ENCODE measurements at regions not wholly inside any gene's neighbourhood (a gene's known extent, or its start where the extent isn't known, plus 50 kb on each side); places are given as distances from the start of the nearest gene placed in this dataset.

GRCh38 chr2:37564356-37564755, 107.1 kb downstream of the CDC42EP3 start:
- H3K27ac Mint-ChIP-seq: no peak overlapping the region
- ATAC-seq (ENCODE audit: poor library complexity) (no peak), DNase-seq (no peak)
- Histone ChIP-seq H3K9me3 (ENCODE audit: control insufficient read depth in 1 of 2, insufficient read depth in 1 of 2, low read length in 2 of 2) (no peaks in the 10 kb centered on the region), H3K36me3 (ENCODE audit: insufficient read depth, low read length) (no peaks in the 10 kb centered on the region), H3K27me3 (ENCODE audit: control insufficient read depth in 1 of 2, insufficient read depth in 2 of 2, low read length in 2 of 2) (no peaks in the 10 kb centered on the region), H3K4me1 (ENCODE audit: insufficient read depth, low read length) (peaks cover 10% of the 10 kb centered on the region), H3K4me3 (ENCODE audit: low read length) (no peak overlapping the region), H3K27ac (ENCODE audit: low read depth in 1 of 2, low read length in 2 of 2) (no peak overlapping the region)
- CTCF ChIA-PET: no interaction called here
- POLR2A ChIA-PET: no interaction called here
- H3K4me3 Mint-ChIP-seq: no peak overlapping the region
- H3K4me1 Mint-ChIP-seq (ENCODE audit: low read depth): peaks cover 26% of the 10 kb centered on the region
- H3K9me3 Mint-ChIP-seq: no peaks in the 10 kb centered on the region
- no peaks in the 10 kb centered on the region for H3K27me3 Mint-ChIP-seq
- H3K36me3 Mint-ChIP-seq (ENCODE audit: low read depth): no peaks in the 10 kb centered on the region
- intact Hi-C loops (cut with DNase I, micrococcal nuclease): no loop called here
- no peak for TF ChIP-seq CTCF (IDR thresholded peaks at IDR 0.05)

- Histone ChIP-seq H3K27me3 (ENCODE audit: control insufficient read depth in 1 of 2, insufficient read depth in 2 of 2, low read length in 2 of 2) (no peaks in the 10 kb centered on the region), H3K36me3 (ENCODE audit: insufficient read depth, low read length) (no peaks in the 10 kb centered on the region), H3K9me3 (ENCODE audit: control insufficient read depth in 1 of 2, insufficient read depth in 1 of 2, low read length in 2 of 2) (no peaks in the 10 kb centered on the region), H3K4me3 (ENCODE audit: low read length) (no peak overlapping the region), H3K4me1 (ENCODE audit: insufficient read depth, low read length) (peaks cover 11% of the 10 kb centered on the region), H3K27ac (ENCODE audit: low read depth in 1 of 2, low read length in 2 of 2) (no peak overlapping the region)
- intact Hi-C loops (cut with DNase I, micrococcal nuclease): no loop called here
- Mint-ChIP-seq H3K4me1 (ENCODE audit: low read depth) (peaks cover 33% of the 10 kb centered on the region), H3K27me3 (no peaks in the 10 kb centered on the region), H3K4me3 (no peak overlapping the region), H3K27ac (no peak overlapping the region), H3K9me3 (no peaks in the 10 kb centered on the region), H3K36me3 (ENCODE audit: low read depth) (no peaks in the 10 kb centered on the region)
- TF ChIP-seq CTCF (IDR thresholded peaks at IDR 0.05): no peak
- ATAC-seq (ENCODE audit: poor library complexity) (no peak), DNase-seq (no peak)
- CTCF ChIA-PET: interaction anchor here (1.4 kb wide), 1 partner anchor 266 kb away, joined by 3 read pairs; no protein-coding TSS in a partner anchor
- POLR2A ChIA-PET: no interaction called here
Observed at GRCh38 chr2:37566517-37566981, 104.9 kb downstream of the CDC42EP3 start.

- H3K27me3 ChIP-seq (ENCODE audit: control insufficient read depth in 1 of 2, insufficient read depth in 2 of 2, low read length in 2 of 2): no peaks in the 10 kb centered on the region
- Mint-ChIP-seq H3K9me3 (no peaks in the 10 kb centered on the region), H3K4me3 (no peak overlapping the region), H3K27me3 (no peaks in the 10 kb centered on the region), H3K4me1 (ENCODE audit: low read depth) (peaks cover 27% of the 10 kb centered on the region), H3K27ac (no peak overlapping the region), H3K36me3 (ENCODE audit: low read depth) (no peaks in the 10 kb centered on the region)
- intact Hi-C loops (cut with DNase I, micrococcal nuclease): no loop called here
- ATAC-seq (ENCODE audit: poor library complexity): peak; percentile 69
- CTCF ChIA-PET: interaction anchor here (0.6 kb wide), 1 partner anchor 264 kb away, joined by 3 read pairs; no protein-coding TSS in a partner anchor
- no peak for TF ChIP-seq CTCF (IDR thresholded peaks at IDR 0.05)
- H3K4me1 ChIP-seq (ENCODE audit: insufficient read depth, low read length): peaks cover 11% of the 10 kb centered on the region
- no peak overlapping the region for H3K4me3 ChIP-seq (ENCODE audit: low read length)
- DNase-seq: peak in 5 of 14 experiments; percentile 3 to 52 (median 26)
- no peaks in the 10 kb centered on the region for H3K9me3 ChIP-seq (ENCODE audit: control insufficient read depth in 1 of 2, insufficient read depth in 1 of 2, low read length in 2 of 2)
- POLR2A ChIA-PET: interaction anchor here (1.0 to 2.4 kb wide), 4 partner anchors 9 to 31 kb away, joined by 3 to 8 read pairs (median 6); no protein-coding TSS in a partner anchor
- no peak overlapping the region for H3K27ac ChIP-seq (ENCODE audit: low read depth in 1 of 2, low read length in 2 of 2)
- no peaks in the 10 kb centered on the region for H3K36me3 ChIP-seq (ENCODE audit: insufficient read depth, low read length)
Observed at GRCh38 chr2:37568565-37568964, 102.9 kb downstream of the CDC42EP3 start.

All from CD4-positive, alpha-beta T cell (primary cell).